ENCODE measurements at regions not wholly inside any gene's neighbourhood (a gene's known extent, or its start where the extent isn't known, plus 50 kb on each side); places are given as distances from the start of the nearest gene placed in this dataset.

DNA sequence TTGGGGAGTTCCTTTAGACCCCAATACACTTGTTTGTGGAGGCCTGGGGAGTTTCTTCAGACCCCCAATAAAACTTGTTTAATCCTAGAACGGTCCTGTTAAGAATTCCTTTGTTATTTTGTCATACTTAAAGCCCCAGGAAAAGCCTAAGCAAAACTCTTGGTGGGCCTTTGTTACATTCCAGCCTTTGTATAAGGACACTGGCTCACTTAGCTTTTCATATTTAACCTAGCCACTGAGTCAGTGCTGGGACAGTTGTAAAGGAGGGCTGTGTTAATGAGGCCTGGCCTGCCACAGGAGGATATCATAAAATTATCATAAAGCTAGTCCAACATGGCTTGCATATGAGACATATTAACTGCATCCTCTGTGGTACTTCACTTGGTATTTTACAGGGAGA lies 760.1 kb downstream of the ZNF385D start:
- Histone ChIP-seq H3K18ac (ENCODE audit: low read depth, low read length) (no peak overlapping the region), H3K79me1 (ENCODE audit: low read depth in 1 of 2, low read length in 2 of 2) (no peaks in the 10 kb centered on the region), H3K9me3 (ENCODE audit: control insufficient read depth, insufficient read depth, low read length) (peaks cover 2% of the 10 kb centered on the region; the same call in 1 of the 2 replicates), H3K9me1 (ENCODE audit: insufficient read depth, low read length) (no peaks in the 10 kb centered on the region), H3K4me2 (ENCODE audit: low read depth, low read length) (no peak overlapping the region), H3K4me1 (ENCODE audit: control insufficient read depth, insufficient read depth, low read length) (no peaks in the 10 kb centered on the region), H2BK120ac (ENCODE audit: low read depth, low read length) (no peak overlapping the region), H4K8ac (ENCODE audit: low read depth in 2 of 2, low read length in 2 of 2) (no peak overlapping the region), H2AFZ (replicated peaks; ENCODE audit: low read length, poor library complexity) (no peak overlapping the region), H3K23ac (ENCODE audit: low read depth, low read length) (no peak overlapping the region), H3K9ac (ENCODE audit: low read depth, low read length) (no peak overlapping the region), H3K14ac (replicated peaks; ENCODE audit: low read depth, low read length) (no peak overlapping the region), H4K5ac (ENCODE audit: low read depth, low read length) (no peak overlapping the region), H3K36me3 (ENCODE audit: control insufficient read depth, insufficient read depth, low read length) (no peaks in the 10 kb centered on the region), H2AK5ac (ENCODE audit: low read depth, low read length) (no peak overlapping the region), H3K27ac (ENCODE audit: insufficient read depth, low read length) (no peak overlapping the region), H3K27me3 (ENCODE audit: control insufficient read depth, insufficient read depth, low read length) (no peaks in the 10 kb centered on the region), H4K91ac (ENCODE audit: insufficient read depth, low read depth, low read length) (no peak overlapping the region), H3K4me3 (ENCODE audit: insufficient read depth, low read depth, low read length) (no peak overlapping the region), H2AK9ac (replicated peaks; ENCODE audit: low read depth, low read length, poor library complexity) (no peak overlapping the region), H3K56ac (ENCODE audit: extremely low read depth, insufficient read depth, low read length) (no peak overlapping the region), H2BK15ac (ENCODE audit: low read depth, low read length) (no peak overlapping the region), H3K4ac (ENCODE audit: low read depth, low read length) (no peak overlapping the region), H2BK20ac (ENCODE audit: low read depth, low read length) (no peak overlapping the region), H4K20me1 (ENCODE audit: insufficient read depth, low read length) (no peaks in the 10 kb centered on the region), H2BK5ac (ENCODE audit: low read depth, low read length, poor library complexity, severe bottlenecking) (no peak overlapping the region)
- CTCF ChIA-PET: no interaction called here
- no TSS peak for BruUV-seq (replicated peaks)
- dilution Hi-C loops (cut with HindIII; ENCODE audit: low sequenced_read_pairs, unreplicated experiment): no loop called here
- POLR2A ChIA-PET (ENCODE audit: unreplicated experiment): no interaction called here
- ATAC-seq (ENCODE audit: low read depth) (no peak), DNase-seq (no peak)
- intact Hi-C loops (cut with micrococcal nuclease): no loop called here
- in situ Hi-C loops (cut with MboI; ENCODE audit: low sequenced_read_pairs): no loop called here
- no CpG with 5 or more reads among the region's 1 CpG for WGBS, 2 experiments (ENCODE audit: extremely low coverage in 2 of 2, insufficient read length in 1 of 2)
- TF ChIP-seq FOS (IDR thresholded peaks at IDR 0.05; ENCODE audit: low read depth, low read length) (no peak), RFX5 (IDR thresholded peaks at IDR 0.05; ENCODE audit: low read depth, low read length) (no peak), SMC3 (IDR thresholded peaks at IDR 0.05; ENCODE audit: low read depth, low read length) (no peak), RCOR1 (IDR thresholded peaks at IDR 0.05; ENCODE audit: insufficient replicate concordance, low read length) (no peak), MAFK (IDR thresholded peaks at IDR 0.05; ENCODE audit: low read depth, low read length) (no peak), POLR2A (IDR thresholded peaks at IDR 0.05; ENCODE audit: low read depth, low read length) (no peak), RAD21 (IDR thresholded peaks at IDR 0.05; ENCODE audit: low read length) (no peak), CEBPB (IDR thresholded peaks at IDR 0.05; ENCODE audit: low read depth, low read length) (no peak), BHLHE40 (IDR thresholded peaks at IDR 0.05; ENCODE audit: low read depth, low read length) (no peak), MAZ (IDR thresholded peaks at IDR 0.05; ENCODE audit: borderline replicate concordance, low read depth, low read length) (no peak), CHD1 (IDR thresholded peaks at IDR 0.05; ENCODE audit: low read depth, low read length) (no peak)
- TF ChIP-seq, protein P1, sequence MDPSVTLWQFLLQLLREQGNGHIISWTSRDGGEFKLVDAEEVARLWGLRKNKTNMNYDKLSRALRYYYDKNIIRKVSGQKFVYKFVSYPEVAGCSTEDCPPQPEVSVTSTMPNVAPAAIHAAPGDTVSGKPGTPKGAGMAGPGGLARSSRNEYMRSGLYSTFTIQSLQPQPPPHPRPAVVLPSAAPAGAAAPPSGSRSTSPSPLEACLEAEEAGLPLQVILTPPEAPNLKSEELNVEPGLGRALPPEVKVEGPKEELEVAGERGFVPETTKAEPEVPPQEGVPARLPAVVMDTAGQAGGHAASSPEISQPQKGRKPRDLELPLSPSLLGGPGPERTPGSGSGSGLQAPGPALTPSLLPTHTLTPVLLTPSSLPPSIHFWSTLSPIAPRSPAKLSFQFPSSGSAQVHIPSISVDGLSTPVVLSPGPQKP (IDR thresholded peaks at IDR 0.05; ENCODE audit: borderline replicate concordance, low read depth, low read length): no peak
- TF ChIP-seq, protein P2, sequence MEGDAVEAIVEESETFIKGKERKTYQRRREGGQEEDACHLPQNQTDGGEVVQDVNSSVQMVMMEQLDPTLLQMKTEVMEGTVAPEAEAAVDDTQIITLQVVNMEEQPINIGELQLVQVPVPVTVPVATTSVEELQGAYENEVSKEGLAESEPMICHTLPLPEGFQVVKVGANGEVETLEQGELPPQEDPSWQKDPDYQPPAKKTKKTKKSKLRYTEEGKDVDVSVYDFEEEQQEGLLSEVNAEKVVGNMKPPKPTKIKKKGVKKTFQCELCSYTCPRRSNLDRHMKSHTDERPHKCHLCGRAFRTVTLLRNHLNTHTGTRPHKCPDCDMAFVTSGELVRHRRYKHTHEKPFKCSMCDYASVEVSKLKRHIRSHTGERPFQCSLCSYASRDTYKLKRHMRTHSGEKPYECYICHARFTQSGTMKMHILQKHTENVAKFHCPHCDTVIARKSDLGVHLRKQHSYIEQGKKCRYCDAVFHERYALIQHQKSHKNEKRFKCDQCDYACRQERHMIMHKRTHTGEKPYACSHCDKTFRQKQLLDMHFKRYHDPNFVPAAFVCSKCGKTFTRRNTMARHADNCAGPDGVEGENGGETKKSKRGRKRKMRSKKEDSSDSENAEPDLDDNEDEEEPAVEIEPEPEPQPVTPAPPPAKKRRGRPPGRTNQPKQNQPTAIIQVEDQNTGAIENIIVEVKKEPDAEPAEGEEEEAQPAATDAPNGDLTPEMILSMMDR (conservative IDR thresholded peaks at IDR 0.05; ENCODE audit: low read depth, low read length): no peak
- TF ChIP-seq, protein P3, sequence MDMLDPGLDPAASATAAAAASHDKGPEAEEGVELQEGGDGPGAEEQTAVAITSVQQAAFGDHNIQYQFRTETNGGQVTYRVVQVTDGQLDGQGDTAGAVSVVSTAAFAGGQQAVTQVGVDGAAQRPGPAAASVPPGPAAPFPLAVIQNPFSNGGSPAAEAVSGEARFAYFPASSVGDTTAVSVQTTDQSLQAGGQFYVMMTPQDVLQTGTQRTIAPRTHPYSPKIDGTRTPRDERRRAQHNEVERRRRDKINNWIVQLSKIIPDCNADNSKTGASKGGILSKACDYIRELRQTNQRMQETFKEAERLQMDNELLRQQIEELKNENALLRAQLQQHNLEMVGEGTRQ (IDR thresholded peaks at IDR 0.05; ENCODE audit: low read depth, low read length): no peak
